Subcutaneous abdominal adipose tissue (tissue), 5 donors: ENCODE measurements at regions not wholly inside any gene's neighbourhood (a gene's known extent, or its start where the extent isn't known, plus 50 kb on each side); places are given as distances from the start of the nearest gene placed in this dataset.

Source experiments
- H3K27ac ChIP-seq: one replicate; pipeline ENCODE4 v1.7.0; 2013; ENCODE audit warnings: low read depth, mild to moderate bottlenecking, inconsistent platforms, low read length, moderate library complexity
- H3K27me3 ChIP-seq, 5 donors: one replicate each; pipeline ENCODE4 v1.7.0; 2013; ENCODE audit warnings: low read length in 5 of 5, inconsistent platforms in 1 of 5; ENCODE audit not compliant: control insufficient read depth in 5 of 5, insufficient read depth in 4 of 5
- H3K36me3 ChIP-seq, 5 donors: one replicate each; pipeline ENCODE4 v1.7.0; 2013; ENCODE audit warnings: low read length in 5 of 5; ENCODE audit not compliant: control insufficient read depth in 5 of 5, insufficient read depth in 5 of 5
- H3K4me1 ChIP-seq, 5 donors: one replicate each; pipeline ENCODE4 v1.7.0; 2013; ENCODE audit warnings: low read length in 5 of 5, mild to moderate bottlenecking in 3 of 5, moderate library complexity in 1 of 5; ENCODE audit not compliant: control insufficient read depth in 5 of 5, insufficient read depth in 5 of 5
- H3K4me3 ChIP-seq, 5 donors: one replicate each; pipeline ENCODE4 v1.7.0; 2013; ENCODE audit warnings: low read length in 5 of 5, low read depth in 1 of 5
- H3K9ac ChIP-seq, 5 donors: one replicate each; pipeline ENCODE4 v1.7.0; 2013; ENCODE audit warnings: low read length in 5 of 5, mild to moderate bottlenecking in 4 of 5, moderate library complexity in 3 of 5
- H3K9me3 ChIP-seq, 5 donors: one replicate each; pipeline ENCODE4 v1.7.0; 2013; ENCODE audit warnings: low read length in 5 of 5; ENCODE audit not compliant: control insufficient read depth in 5 of 5
- donor health status: healthy.
- donor health status: healthy.
- donor health status: healthy.
- donor health status: healthy.
- donor health status: healthy.

DNA sequence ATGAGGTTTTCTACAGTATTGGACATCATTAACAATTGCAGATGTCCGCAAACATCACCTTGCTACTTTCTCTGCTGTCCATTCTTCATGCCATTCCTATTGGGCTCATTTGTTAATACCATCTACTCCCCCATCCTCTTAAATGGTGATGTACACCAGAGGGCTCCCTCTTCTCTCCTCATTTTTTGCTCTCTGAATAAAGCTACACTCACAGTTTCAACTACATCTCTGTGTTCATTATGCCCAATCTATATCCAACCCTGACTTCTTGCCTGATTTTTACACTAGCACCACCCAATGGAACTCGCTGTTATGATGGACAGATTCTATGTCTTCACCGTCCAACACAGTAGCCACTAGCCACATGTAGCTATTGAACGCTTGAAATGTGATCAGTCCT, 288.1 kb upstream of the ID4 start:
- Histone ChIP-seq H3K36me3 (no peaks in the 10 kb centered on the region), H3K9ac (no peak overlapping the region), H3K27ac (no peak overlapping the region), H3K9me3 (peaks cover 0 to 4% (median 0%) of the 10 kb centered on the region in 5 donors), H3K4me1 (no peaks in the 10 kb centered on the region), H3K27me3 (no peaks in the 10 kb centered on the region), H3K4me3 (no peak overlapping the region)

DNA sequence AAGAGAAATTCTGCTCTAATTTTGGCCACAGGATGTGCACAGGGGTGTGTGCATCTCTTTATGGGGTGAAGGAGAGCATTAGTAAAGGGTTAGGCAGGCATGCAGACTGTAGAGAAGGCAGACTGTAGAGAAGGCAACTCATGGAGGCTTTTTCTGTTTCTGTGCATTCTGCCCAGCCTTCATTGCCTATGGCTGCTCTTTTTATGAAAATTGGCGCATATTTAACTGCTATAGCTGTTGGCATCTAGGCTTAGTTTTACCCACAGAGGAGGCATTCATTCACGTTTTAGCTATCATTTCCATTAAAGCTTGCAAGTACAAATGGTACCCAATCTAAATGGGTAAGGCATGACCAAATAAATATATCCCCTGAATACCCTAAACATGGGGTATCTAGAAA, 286.8 kb upstream of the ID4 start:
- Histone ChIP-seq H3K27ac (no peak overlapping the region), H3K4me3 (no peak overlapping the region), H3K9me3 (peaks cover 0 to 4% (median 0%) of the 10 kb centered on the region in 5 donors), H3K27me3 (no peaks in the 10 kb centered on the region), H3K36me3 (no peaks in the 10 kb centered on the region), H3K9ac (no peak overlapping the region), H3K4me1 (no peaks in the 10 kb centered on the region)

DNA sequence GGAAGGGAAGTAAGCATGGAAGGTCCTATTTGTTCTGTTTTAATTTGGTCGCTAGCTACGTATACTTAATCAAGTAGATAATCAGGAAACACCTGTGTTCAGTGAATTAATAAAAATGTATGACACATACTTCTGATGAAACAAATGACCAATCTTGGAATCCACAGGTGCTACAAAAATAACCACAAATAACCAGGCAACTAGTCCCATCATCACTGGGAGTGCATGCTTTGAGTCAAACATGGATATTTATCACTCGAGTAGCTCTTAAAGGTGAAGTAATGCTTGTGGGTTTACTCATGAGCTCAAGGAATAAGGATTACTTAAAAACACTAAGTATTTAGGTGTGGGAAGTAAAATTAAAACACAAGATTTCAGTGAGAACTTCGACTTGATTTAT, 285.6 kb upstream of the ID4 start:
- Histone ChIP-seq H3K9ac (no peak overlapping the region), H3K4me1 (no peaks in the 10 kb centered on the region), H3K27ac (no peak overlapping the region), H3K27me3 (no peaks in the 10 kb centered on the region), H3K4me3 (no peak overlapping the region), H3K36me3 (no peaks in the 10 kb centered on the region), H3K9me3 (peaks cover 0 to 4% (median 0%) of the 10 kb centered on the region in 5 donors)

DNA sequence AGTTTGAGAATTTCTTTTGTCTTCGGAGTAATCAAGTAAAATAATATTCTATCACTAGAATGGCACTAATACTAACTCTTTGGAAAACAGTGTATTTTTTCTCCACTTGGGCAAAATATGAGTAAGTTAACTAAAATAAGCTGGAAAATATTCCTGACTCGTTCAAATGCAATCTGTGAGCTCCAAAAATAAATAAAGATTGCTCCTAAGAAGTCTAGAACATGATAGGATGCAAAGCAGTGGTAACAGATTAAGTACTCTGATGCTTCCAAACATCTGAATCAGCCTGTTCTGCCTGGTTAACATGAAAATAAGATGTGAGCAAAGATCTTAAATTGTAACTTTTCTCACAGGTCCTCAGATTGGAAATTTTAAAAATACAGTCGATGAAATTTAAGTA, 285.1 kb upstream of the ID4 start:
- Histone ChIP-seq H3K9me3 (peaks cover 0 to 4% (median 0%) of the 10 kb centered on the region in 5 donors), H3K27ac (no peak overlapping the region), H3K4me3 (no peak overlapping the region), H3K4me1 (no peaks in the 10 kb centered on the region), H3K9ac (no peak overlapping the region), H3K27me3 (no peaks in the 10 kb centered on the region), H3K36me3 (no peaks in the 10 kb centered on the region)

DNA sequence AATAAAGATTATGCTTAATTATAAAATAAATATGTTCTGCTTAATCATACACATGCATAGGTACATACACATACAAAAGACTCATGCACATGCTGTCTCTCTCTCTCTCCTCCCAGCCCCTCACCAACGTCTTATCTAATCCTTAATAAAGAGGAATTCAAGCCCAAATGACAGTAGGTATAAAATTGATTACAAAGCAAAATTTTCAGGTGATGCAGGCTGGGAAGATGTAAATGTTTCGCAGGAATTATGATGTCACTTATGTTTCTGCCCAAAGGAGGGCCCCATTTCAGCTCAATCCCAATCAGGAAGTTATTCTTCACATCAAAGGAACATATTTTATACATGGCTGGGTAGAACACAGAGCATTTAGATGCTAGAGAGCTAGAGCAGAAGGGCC, 284.6 kb upstream of the ID4 start:
- Histone ChIP-seq H3K36me3 (no peaks in the 10 kb centered on the region), H3K4me1 (no peaks in the 10 kb centered on the region), H3K27ac (no peak overlapping the region), H3K4me3 (no peak overlapping the region), H3K9me3 (peaks cover 0 to 4% (median 0%) of the 10 kb centered on the region in 5 donors), H3K9ac (no peak overlapping the region), H3K27me3 (no peaks in the 10 kb centered on the region)

DNA sequence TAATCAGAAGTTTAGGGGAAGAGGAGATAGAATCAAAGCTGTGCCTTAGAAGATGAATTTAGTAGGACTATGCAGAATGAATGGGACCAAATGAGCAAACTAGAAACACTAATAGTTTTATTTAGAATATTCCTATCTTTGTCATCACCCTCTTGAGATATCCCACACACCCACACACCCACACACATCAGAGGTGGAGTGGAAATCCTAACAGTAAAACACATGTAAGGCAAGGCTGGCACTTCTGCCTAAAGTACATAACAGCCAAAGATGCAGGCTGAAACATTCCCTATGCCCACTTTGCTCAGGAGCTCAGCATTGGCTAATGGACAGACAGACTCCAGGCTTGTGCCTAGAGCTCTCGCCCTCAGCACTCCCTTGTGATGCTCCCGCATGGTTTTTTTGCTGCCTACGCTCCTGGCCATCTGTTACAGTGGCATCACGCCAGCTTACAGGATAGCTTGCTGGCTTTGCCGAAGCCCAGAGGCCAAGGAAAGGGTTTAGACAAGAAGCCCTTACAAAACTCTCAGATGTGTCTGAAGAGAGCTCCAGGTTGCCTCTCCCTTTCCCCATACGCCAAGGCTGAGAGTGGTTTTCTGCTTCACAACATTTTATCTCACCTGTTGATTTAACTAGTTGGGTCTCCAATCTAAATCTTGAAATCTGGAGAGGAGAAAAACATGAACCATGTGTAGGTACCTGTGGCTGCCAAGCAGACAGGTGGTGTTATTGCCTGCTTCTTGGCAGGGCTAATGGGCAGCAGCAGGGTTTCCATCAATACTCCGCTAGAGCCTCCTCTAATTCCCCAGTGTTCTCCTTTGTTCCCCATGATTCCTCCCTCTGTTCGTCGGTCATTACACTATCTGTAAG, 282.6 kb upstream of the ID4 start:
- Histone ChIP-seq H3K27me3 (no peaks in the 10 kb centered on the region), H3K9ac (no peak overlapping the region), H3K36me3 (no peaks in the 10 kb centered on the region), H3K27ac (no peak overlapping the region), H3K4me3 (no peak overlapping the region), H3K4me1 (no peaks in the 10 kb centered on the region), H3K9me3 (peaks cover 0 to 4% (median 0%) of the 10 kb centered on the region in 5 donors)

DNA sequence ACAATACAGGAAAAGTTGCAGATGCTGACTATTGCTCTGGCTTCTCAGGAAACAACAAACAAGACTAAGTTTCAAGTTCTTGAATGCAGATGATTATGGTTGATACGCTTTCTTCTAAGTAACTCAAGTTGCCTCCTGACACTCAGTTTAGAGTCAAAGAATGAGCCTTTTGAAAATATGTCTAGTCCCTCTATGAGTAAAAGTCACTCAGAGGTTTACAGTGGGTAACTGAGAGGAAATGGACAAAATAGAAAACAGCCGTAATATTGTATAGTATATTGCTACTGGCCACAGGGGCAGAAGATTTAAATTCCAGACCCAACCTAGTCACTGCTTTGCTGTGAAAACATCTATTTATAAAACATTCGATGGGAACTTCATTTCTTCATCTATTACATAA, 280.0 kb upstream of the ID4 start:
- H3K9me3 ChIP-seq = peaks cover 0 to 4% (median 0%) of the 10 kb centered on the region in 5 donors
- no peaks in the 10 kb centered on the region for H3K27me3 ChIP-seq
- H3K4me3 ChIP-seq = no peak overlapping the region
- H3K27ac ChIP-seq = no peak overlapping the region
- no peaks in the 10 kb centered on the region for H3K36me3 ChIP-seq
- no peaks in the 10 kb centered on the region for H3K4me1 ChIP-seq
- no peak overlapping the region for H3K9ac ChIP-seq

DNA sequence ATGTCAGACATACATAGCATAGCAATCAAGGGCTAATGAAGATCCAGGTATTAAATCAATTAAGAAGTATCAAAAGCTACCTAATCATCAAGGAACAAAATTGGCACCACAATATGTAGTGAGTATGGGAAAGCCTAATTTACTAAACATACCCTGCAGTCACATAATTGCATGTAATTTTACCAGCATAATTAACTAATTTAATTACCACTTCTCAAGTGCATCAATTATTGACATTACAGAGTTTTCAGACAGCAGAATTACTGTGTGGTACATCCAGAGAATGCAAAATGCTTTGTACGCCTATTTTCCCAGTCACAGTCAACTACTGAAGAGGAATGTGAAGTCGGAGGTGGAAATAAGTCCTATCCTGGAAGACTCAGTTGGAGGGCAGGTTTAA, 279.0 kb upstream of the ID4 start:
- Histone ChIP-seq H3K4me1 (no peaks in the 10 kb centered on the region), H3K27me3 (no peaks in the 10 kb centered on the region), H3K9ac (no peak overlapping the region), H3K27ac (no peak overlapping the region), H3K4me3 (no peak overlapping the region), H3K9me3 (no peaks in the 10 kb centered on the region), H3K36me3 (no peaks in the 10 kb centered on the region)

DNA sequence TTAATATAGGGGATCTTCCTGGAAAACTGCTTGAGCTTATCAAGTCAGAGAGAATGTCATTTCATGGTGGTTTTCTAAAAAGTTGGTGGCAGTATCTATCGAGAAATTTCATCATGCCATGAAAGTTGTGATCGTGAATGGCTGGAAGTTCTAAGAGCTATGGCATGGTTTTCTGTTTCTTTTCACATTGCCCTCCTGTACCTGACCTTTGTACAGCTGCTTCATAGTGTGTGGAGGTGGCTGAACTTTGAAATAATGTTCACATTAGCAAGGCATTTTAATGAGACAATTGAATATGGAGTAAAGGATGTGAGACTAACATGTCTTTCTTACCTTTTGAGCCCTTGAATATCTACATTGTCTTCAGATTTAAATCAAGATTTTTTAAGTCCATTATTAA, 278.2 kb upstream of the ID4 start:
- H3K4me1 ChIP-seq = no peaks in the 10 kb centered on the region
- no peak overlapping the region for H3K4me3 ChIP-seq
- no peaks in the 10 kb centered on the region for H3K36me3 ChIP-seq
- H3K9ac ChIP-seq = no peak overlapping the region
- no peak overlapping the region for H3K27ac ChIP-seq
- no peaks in the 10 kb centered on the region for H3K9me3 ChIP-seq
- H3K27me3 ChIP-seq = no peaks in the 10 kb centered on the region

DNA sequence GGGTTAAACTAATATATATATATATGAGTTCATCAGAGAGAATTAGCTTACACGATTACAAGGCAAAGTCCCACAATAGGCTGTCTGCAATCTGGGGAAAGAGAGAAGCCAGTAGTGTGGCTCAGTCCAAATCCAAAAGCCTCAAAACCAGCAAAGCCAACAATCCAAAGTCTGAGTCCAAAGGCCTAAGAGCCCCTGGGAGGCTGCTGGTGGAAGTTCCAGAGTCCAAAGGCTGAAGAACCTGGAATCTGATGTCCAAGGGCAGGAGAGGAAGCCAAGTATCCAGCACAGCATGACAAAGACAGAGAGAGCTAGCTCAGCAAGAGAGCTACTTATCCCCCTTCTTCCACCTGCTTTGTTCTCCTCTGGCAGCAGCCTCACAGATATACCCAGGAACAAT, 274.7 kb upstream of the ID4 start:
- H3K9me3 ChIP-seq = no peaks in the 10 kb centered on the region
- H3K9ac ChIP-seq = no peak overlapping the region
- no peaks in the 10 kb centered on the region for H3K4me1 ChIP-seq
- no peaks in the 10 kb centered on the region for H3K36me3 ChIP-seq
- no peak overlapping the region for H3K4me3 ChIP-seq
- H3K27ac ChIP-seq = no peak overlapping the region
- no peaks in the 10 kb centered on the region for H3K27me3 ChIP-seq
